Fibroblast of gingiva (primary cell): ENCODE measurements at regions not wholly inside any gene's neighbourhood (a gene's known extent, or its start where the extent isn't known, plus 50 kb on each side); places are given as distances from the start of the nearest gene placed in this dataset.

Experiments
- DNase-seq: peaks from one replicate; pipeline ENCODE4 v3.0.0-alpha.2; 2011; ENCODE audit warnings: low read depth

DNA sequence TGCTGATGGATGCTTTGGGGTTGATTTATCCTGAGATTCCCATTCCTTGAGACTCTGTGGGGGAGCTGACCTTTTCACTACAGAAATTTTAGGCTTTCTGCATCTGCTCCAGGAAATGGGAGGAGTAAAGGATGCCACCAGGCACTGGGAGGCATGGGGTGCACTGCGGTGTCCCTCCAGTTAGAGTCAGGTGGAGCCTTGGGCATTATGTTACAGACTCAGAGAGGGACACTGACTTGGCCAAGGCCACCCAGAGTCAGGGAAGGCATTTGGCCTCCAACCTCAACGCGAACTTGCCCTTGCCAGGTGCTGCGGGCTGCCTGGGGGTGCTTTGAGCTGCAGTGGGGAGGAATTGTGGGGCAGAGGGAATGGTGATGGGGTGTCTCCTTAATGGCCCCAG lies 58.0 kb upstream of the TBX3 start:
- DNase-seq: no peak

GRCh38 chr12:114740448-114740847 lies 56.5 kb upstream of the TBX3 start:
- no peak for DNase-seq

GRCh38 chr12:114738460-114739184 lies 54.6 kb upstream of the TBX3 start:
- no peak for DNase-seq

GRCh38 chr12:114735680-114736374 lies 51.9 kb upstream of the TBX3 start:
- no peak for DNase-seq

DNA sequence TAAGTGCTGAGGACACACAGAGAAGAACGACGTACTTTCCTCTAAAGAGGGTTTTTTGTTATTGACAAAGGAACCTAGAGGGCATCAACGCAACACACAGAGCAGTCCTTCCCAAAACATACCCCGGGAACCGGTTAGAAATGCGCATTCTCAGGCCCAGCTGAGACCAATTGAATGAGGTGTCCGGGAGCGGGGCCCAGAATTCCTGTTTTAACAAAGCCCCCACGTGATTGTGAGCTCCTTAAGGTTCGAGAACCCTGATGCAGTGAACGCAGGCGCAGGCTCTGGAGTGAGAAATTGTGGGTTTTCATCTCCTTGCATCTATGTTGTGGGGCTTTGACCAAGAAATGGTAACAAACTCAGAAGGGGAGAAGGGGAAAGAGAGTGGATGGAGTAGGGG lies 51.0 kb upstream of the TBX3 start:
- DNase-seq: no peak

DNA sequence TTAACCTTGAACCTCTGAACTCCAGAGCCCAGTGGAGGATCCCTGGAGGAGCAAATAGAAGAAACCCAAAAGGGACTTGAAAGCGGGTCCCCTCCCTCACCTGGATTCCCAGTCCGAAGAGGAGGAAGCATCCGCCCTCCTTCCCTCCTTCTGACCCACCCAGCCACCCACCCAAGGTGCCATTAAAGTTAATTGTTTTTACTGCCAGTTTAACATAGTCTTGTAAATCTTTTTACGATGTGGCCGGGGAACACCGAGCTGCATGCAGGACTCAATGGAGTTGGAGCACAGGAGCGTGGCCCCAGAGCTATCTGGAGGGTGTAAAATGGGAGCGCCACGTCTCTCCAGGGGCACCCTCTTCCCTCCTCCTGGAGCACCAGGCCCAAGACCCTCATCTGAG lies 49.9 kb upstream of the TBX3 start:
- no peak for DNase-seq
